Stimulated activated naive B cell treated with anti-CD40 and anti-IgM and Interleukin-4, amounts not matched to agents 10 μg/mL and 1 μg/mL and 100 μg/mL, for 72 hours (primary cell): ENCODE measurements at regions not wholly inside any gene's neighbourhood (a gene's known extent, or its start where the extent isn't known, plus 50 kb on each side); places are given as distances from the start of the nearest gene placed in this dataset.

Experiments used
- ATAC-seq, 2 donors: fragments of 150-1000 bp; cut with Tn5 transposase; replicated peaks; 2 replicates each; pipeline ENCODE4 v1.10.0; 2021; ENCODE audit warnings: moderate library complexity in 1 of 2
- DNase-seq: peaks from one replicate; pipeline ENCODE4 v3.0.0; 2021
- H3K27ac Mint-ChIP-seq: one replicate; pipeline ENCODE4 v1.8.0; 2022; ENCODE audit warnings: mild to moderate bottlenecking, mixed read lengths
- H3K27me3 Mint-ChIP-seq, 2 donors: one replicate each; pipeline ENCODE4 v1.8.0; 2022; ENCODE audit warnings: mixed read lengths in 2 of 2
- H3K36me3 Mint-ChIP-seq, 2 donors: one replicate each; pipeline ENCODE4 v1.8.0; 2022; ENCODE audit warnings: mixed read lengths in 2 of 2, mild to moderate bottlenecking in 1 of 2
- H3K4me1 Mint-ChIP-seq, 2 donors: one replicate each; pipeline ENCODE4 v1.8.0; 2022; ENCODE audit warnings: mixed read lengths in 2 of 2, mild to moderate bottlenecking in 1 of 2
- H3K4me3 Mint-ChIP-seq, 2 donors: one replicate each; pipeline ENCODE4 v1.8.0; 2022; ENCODE audit warnings: mild to moderate bottlenecking in 2 of 2, mixed read lengths in 2 of 2, moderate library complexity in 1 of 2
- H3K9me3 Mint-ChIP-seq, 2 donors: one replicate each; pipeline ENCODE4 v1.8.0; 2022; ENCODE audit warnings: mixed read lengths in 2 of 2, mild to moderate bottlenecking in 1 of 2

GRCh38 chr12:131608740-131609690, 101.9 kb upstream of the SFSWAP start:
- Mint-ChIP-seq H3K9me3 (no peaks in the 10 kb centered on the region), H3K4me3 (no peak overlapping the region), H3K36me3 (no peaks in the 10 kb centered on the region), H3K27me3 (peaks cover 31 to 44% of the 10 kb centered on the region in 2 donors), H3K4me1 (peaks cover 7 to 34% of the 10 kb centered on the region in 2 donors), H3K27ac (no peak overlapping the region)
- peak; percentile 47 for DNase-seq
- ATAC-seq: peak; percentile 66 to 72

GRCh38 chr12:131609762-131610161, 101.1 kb upstream of the SFSWAP start:
- H3K27me3 Mint-ChIP-seq: peaks cover 26 to 39% of the 10 kb centered on the region in 2 donors
- ATAC-seq (no peak), DNase-seq (no peak)
- no peak overlapping the region for H3K4me3 Mint-ChIP-seq
- no peak overlapping the region for H3K27ac Mint-ChIP-seq
- H3K9me3 Mint-ChIP-seq: no peaks in the 10 kb centered on the region
- H3K36me3 Mint-ChIP-seq: no peaks in the 10 kb centered on the region
- peaks cover 5 to 26% of the 10 kb centered on the region in 2 donors for H3K4me1 Mint-ChIP-seq

GRCh38 chr12:131610181-131610580, 100.7 kb upstream of the SFSWAP start:
- Mint-ChIP-seq H3K27ac (no peak overlapping the region), H3K36me3 (no peaks in the 10 kb centered on the region), H3K27me3 (peaks cover 22 to 35% of the 10 kb centered on the region in 2 donors), H3K4me3 (no peak overlapping the region), H3K4me1 (peaks cover 5 to 24% of the 10 kb centered on the region in 2 donors), H3K9me3 (no peaks in the 10 kb centered on the region)
- ATAC-seq (no peak), DNase-seq (no peak)

DNA sequence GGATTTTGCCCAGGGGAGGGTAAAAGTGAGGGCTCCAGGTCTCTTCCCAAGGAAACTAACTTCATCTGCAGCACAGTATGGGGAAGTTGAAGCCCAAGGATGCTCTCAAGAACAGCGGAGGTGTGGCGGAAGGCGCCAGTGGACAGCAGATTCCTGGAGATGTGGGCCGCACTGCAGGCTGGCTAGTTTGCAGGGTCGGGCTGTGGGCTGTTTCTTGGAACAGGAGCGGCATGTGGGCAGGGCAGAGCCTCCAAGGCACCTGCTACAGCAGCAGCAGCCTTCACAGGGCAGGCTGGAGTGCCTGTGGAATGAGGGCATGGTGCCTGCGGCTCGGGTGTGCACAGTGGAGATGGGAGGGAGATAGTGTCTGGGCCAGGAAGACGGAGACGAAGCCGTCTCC, 100.0 kb upstream of the SFSWAP start:
- no peak overlapping the region for H3K4me3 Mint-ChIP-seq
- ATAC-seq: no peak
- peaks cover 15 to 32% of the 10 kb centered on the region in 2 donors for H3K27me3 Mint-ChIP-seq
- DNase-seq: no peak
- no peak overlapping the region for H3K27ac Mint-ChIP-seq
- no peaks in the 10 kb centered on the region for H3K36me3 Mint-ChIP-seq
- peaks cover 5 to 24% of the 10 kb centered on the region in 2 donors for H3K4me1 Mint-ChIP-seq
- no peaks in the 10 kb centered on the region for H3K9me3 Mint-ChIP-seq

DNA sequence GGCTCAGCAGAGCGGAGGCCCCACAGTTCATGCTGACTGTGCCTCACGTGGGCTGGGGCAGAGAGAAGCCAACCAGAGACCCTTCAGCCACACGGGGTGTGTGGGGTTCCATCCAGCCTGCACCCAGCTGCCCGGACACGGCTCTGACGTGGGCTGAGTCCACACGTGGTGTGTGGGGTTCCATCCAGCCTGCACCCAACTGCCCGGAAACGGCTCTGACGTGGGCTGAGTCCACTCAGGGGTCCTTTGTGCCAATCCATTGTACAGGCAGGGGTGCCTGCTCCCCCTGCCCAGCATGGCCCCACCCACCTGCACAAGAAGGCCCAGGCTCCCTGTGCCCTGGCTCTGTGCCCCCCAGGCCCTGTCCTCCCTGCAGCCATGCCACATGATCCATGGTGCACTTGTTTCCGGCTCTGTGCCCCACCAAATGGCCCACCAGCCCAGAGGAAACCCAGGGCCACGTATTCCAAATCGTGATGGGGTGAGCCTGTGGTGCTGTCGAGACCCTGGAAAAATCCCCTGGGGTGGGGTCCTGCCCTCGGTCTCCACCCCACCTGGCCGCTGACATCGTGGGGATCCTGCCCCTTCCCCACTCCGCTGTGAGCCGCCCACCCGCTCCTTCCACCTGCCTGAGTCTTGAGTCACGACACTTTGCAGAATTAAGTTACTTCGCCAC, 99.3 kb upstream of the SFSWAP start:
- Mint-ChIP-seq H3K36me3 (no peaks in the 10 kb centered on the region), H3K4me1 (peaks cover 5 to 24% of the 10 kb centered on the region in 2 donors), H3K27me3 (peaks cover 10 to 32% of the 10 kb centered on the region in 2 donors), H3K9me3 (no peaks in the 10 kb centered on the region), H3K4me3 (no peak overlapping the region), H3K27ac (no peak overlapping the region)
- ATAC-seq: no peak
- no peak for DNase-seq

DNA sequence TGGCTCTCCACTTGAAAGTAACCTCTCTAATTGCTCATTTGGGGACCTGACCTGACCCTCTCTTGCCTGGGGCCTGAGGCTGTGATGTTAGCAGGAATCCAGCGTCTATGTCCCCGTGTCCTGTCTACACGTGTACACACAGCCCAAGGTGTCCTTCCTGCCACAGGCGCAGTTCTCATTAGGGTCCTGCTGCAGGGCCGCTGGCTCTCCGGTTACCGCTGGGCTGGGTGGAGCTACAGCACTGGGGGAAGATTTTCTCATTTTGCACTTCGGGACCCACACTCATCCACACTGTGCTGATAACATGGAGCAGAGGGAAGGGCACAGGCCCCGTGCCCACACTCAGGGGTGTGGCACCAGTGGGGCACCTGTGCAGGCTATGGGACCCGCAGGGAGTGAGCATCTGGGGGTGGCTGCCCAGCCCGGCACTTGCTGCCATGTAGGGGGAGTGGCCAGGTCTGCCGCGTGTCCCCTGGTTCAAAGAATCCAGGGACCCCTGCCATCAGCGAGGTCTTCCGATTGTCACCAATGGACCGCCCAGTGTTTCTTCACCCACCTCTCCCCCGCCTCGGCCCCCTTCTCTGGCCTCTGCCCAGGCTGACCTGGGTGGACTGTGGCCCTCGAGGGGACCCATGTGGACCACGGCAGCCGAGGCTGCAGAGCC, 98.7 kb upstream of the SFSWAP start:
- ATAC-seq (no peak), DNase-seq (no peak)
- peaks cover 16 to 35% of the 10 kb centered on the region in 2 donors for H3K27me3 Mint-ChIP-seq
- no peak overlapping the region for H3K27ac Mint-ChIP-seq
- H3K36me3 Mint-ChIP-seq: no peaks in the 10 kb centered on the region
- peaks cover 5 to 24% of the 10 kb centered on the region in 2 donors for H3K4me1 Mint-ChIP-seq
- H3K9me3 Mint-ChIP-seq: no peaks in the 10 kb centered on the region
- H3K4me3 Mint-ChIP-seq: no peak overlapping the region

DNA sequence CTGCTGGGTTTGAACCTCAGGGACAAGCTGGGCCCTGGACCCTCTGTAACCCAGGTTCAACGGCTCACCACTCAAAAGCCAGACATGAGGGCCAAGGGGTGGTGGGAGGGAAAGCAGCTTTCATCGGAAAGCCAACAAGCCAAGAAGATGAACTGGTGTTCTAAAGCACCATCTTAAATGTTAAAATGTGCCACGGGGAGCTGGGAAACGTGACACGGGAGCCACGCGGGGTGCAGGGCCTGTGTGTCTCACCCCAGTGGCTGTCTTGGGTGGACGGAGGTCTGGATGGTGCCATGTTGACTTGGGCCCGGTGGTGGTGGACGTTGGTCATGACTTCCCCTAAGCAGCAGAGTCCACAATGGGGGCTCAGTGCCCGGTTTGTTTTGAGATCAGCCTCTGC, 97.7 kb upstream of the SFSWAP start:
- Mint-ChIP-seq H3K27me3 (peaks cover 15 to 39% of the 10 kb centered on the region in 2 donors), H3K27ac (no peak overlapping the region), H3K4me3 (no peak overlapping the region), H3K4me1 (peaks cover 2 to 17% of the 10 kb centered on the region in 2 donors), H3K36me3 (no peaks in the 10 kb centered on the region), H3K9me3 (no peaks in the 10 kb centered on the region)
- DNase-seq (no peak), ATAC-seq (no peak)

DNA sequence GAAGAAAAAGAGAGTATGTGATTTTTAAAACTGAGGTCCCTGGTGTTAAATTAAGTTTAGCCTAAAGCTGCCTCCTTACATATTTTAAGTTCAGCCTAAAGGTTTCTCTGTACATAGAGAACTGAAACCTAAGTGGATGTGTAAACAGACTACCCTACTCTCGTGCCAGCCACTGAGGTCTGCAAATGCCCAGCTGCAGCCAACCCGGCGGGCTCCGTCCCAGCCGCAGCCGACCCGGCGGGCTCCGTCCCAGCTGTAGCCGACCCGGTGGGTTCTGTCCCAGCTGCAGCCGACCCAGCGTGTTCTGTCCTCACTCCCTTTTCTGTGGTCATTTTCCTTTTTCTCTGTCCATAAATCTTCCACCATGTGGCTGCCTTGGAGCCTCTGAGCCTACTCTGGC, 97.2 kb upstream of the SFSWAP start:
- Mint-ChIP-seq H3K27ac (no peak overlapping the region), H3K27me3 (peaks cover 18 to 44% of the 10 kb centered on the region in 2 donors), H3K4me3 (no peak overlapping the region), H3K4me1 (peaks cover 2 to 17% of the 10 kb centered on the region in 2 donors), H3K9me3 (no peaks in the 10 kb centered on the region), H3K36me3 (no peaks in the 10 kb centered on the region)
- DNase-seq (no peak), ATAC-seq (peak; percentile 71 to 82)

GRCh38 chr12:131615326-131616042, 95.4 kb upstream of the SFSWAP start:
- no peak overlapping the region for H3K4me3 Mint-ChIP-seq
- DNase-seq (no peak), ATAC-seq (no peak)
- no peaks in the 10 kb centered on the region for H3K9me3 Mint-ChIP-seq
- H3K27ac Mint-ChIP-seq: no peak overlapping the region
- H3K27me3 Mint-ChIP-seq: peaks cover 26 to 57% of the 10 kb centered on the region in 2 donors
- peaks cover 2 to 11% of the 10 kb centered on the region in 2 donors for H3K4me1 Mint-ChIP-seq
- H3K36me3 Mint-ChIP-seq: no peaks in the 10 kb centered on the region

- Mint-ChIP-seq H3K4me1 (peaks cover 2 to 11% of the 10 kb centered on the region in 2 donors), H3K27me3 (peaks cover 26 to 52% of the 10 kb centered on the region in 2 donors), H3K27ac (no peak overlapping the region), H3K4me3 (no peak overlapping the region), H3K36me3 (no peaks in the 10 kb centered on the region), H3K9me3 (no peaks in the 10 kb centered on the region)
- ATAC-seq (no peak), DNase-seq (no peak)
Measured at GRCh38 chr12:131616043-131616700, 94.7 kb upstream of the SFSWAP start.

- peaks cover 26 to 57% of the 10 kb centered on the region in 2 donors for H3K27me3 Mint-ChIP-seq
- no peak overlapping the region for H3K4me3 Mint-ChIP-seq
- peaks cover 2 to 11% of the 10 kb centered on the region in 2 donors for H3K4me1 Mint-ChIP-seq
- no peak overlapping the region for H3K27ac Mint-ChIP-seq
- no peaks in the 10 kb centered on the region for H3K9me3 Mint-ChIP-seq
- ATAC-seq: no peak
- no peak for DNase-seq
- H3K36me3 Mint-ChIP-seq: no peaks in the 10 kb centered on the region
Measured at GRCh38 chr12:131616738-131617137, 94.2 kb upstream of the SFSWAP start.

GRCh38 chr12:131617179-131617578, 93.7 kb upstream of the SFSWAP start:
- DNase-seq (no peak), ATAC-seq (no peak)
- H3K27me3 Mint-ChIP-seq: peaks cover 22 to 57% of the 10 kb centered on the region in 2 donors
- H3K36me3 Mint-ChIP-seq: no peaks in the 10 kb centered on the region
- peaks cover 2 to 11% of the 10 kb centered on the region in 2 donors for H3K4me1 Mint-ChIP-seq
- no peaks in the 10 kb centered on the region for H3K9me3 Mint-ChIP-seq
- no peak overlapping the region for H3K27ac Mint-ChIP-seq
- no peak overlapping the region for H3K4me3 Mint-ChIP-seq

- DNase-seq (no peak), ATAC-seq (no peak)
- Mint-ChIP-seq H3K9me3 (no peaks in the 10 kb centered on the region), H3K4me3 (no peak overlapping the region), H3K36me3 (no peaks in the 10 kb centered on the region), H3K4me1 (peaks cover 2 to 11% of the 10 kb centered on the region in 2 donors), H3K27me3 (peaks cover 22 to 56% of the 10 kb centered on the region in 2 donors), H3K27ac (no peak overlapping the region)
Measured at GRCh38 chr12:131617596-131618302, 93.1 kb upstream of the SFSWAP start.
